Testis (tissue), 2 donors: ENCODE measurements at regions not wholly inside any gene's neighbourhood (a gene's known extent, or its start where the extent isn't known, plus 50 kb on each side); places are given as distances from the start of the nearest gene placed in this dataset.

ENCODE experiments used
- DNase-seq: peaks from one replicate; pipeline ENCODE4 v3.0.0-alpha.2; 2019
- H3K27ac ChIP-seq, 2 donors: fragments of 200-600 bp; sonication (generic); one replicate each; pipeline ENCODE4 v1.5.1; 2019
- H3K27me3 ChIP-seq: fragments of 200-600 bp; sonication (generic); one replicate; pipeline ENCODE4 v1.5.1; 2019
- H3K36me3 ChIP-seq: fragments of 200-600 bp; sonication (generic); one replicate; pipeline ENCODE4 v1.5.1; 2017; ENCODE audit warnings: low read depth; ENCODE audit errors: missing control alignments
- H3K4me1 ChIP-seq: fragments of 200-600 bp; sonication (generic); one replicate; pipeline ENCODE4 v1.5.1; 2019
- H3K4me3 ChIP-seq, 2 donors: fragments of 200-600 bp; sonication (generic); one replicate each; pipeline ENCODE4 v1.5.1; 2017 to 2019
- H3K9me3 ChIP-seq: fragments of 200-600 bp; sonication (generic); one replicate; pipeline ENCODE4 v1.5.1; 2017
- POLR2A ChIP-seq: fragments of 450-650 bp; IDR thresholded peaks from one replicate; pipeline ENCODE4 v1.6.1; 2017; ENCODE audit warnings: antibody characterized with exemption, mild to moderate bottlenecking, moderate library complexity
- WGBS, 2 donors: methylation state at CpG; one replicate each; pipeline ENCODE4 v1.1.5; 2018; 5-methylcytosine and 5-hydroxymethylcytosine counted together
- intact Hi-C: fragments of 100-400 bp; cut with DNase I; formaldehyde crosslinking; loops from one replicate; pipeline ENCODE4 v1.15.1; 2023; ENCODE audit warnings: low total_unique reads
- TF ChIP-seq, protein P1 (sequence below), 3 experiments: fragments of 450-650 bp in 2 of 3; fragments of 200-600 bp in 1 of 3; sonication (generic) in 1 of 3; IDR thresholded peaks; one replicate each; pipeline ENCODE4 v1.5.1; 2016 to 2019; ENCODE audit warnings: antibody characterized with exemption in 3 of 3, mild to moderate bottlenecking in 2 of 3, moderate library complexity in 1 of 3

DNA sequence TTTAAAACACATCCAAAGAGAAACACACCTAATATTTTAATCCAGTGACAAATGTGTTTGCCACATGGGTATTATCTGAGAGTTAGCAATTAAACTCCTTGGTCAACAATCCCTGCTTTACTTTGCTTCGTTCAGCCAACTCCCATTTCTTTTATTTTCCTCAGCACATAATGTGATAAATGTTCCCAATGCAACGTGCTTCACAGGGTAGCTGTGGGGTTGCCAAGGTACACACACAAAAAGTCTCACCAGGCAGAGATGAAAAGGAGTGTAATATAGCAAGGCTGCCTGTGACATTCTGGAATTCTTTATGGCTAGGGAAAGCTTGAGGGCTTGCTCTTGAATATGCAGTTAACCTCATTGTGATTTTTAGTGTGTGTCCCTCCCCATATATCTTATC lies 208.0 kb upstream of the DIO2 start:
- intact Hi-C loops: no loop called here
- WGBS, 2 donors: 25 to 42% methylated on average over 2 of the region's 2 CpGs
- DNase-seq: peak; percentile 20
- Histone ChIP-seq H3K27me3 (no peaks in the 10 kb centered on the region), H3K4me3 (no peak overlapping the region), H3K9me3 (no peaks in the 10 kb centered on the region), H3K4me1 (no peaks in the 10 kb centered on the region), H3K27ac (no peak overlapping the region), H3K36me3 (no peaks in the 10 kb centered on the region)
- TF ChIP-seq, protein P1, sequence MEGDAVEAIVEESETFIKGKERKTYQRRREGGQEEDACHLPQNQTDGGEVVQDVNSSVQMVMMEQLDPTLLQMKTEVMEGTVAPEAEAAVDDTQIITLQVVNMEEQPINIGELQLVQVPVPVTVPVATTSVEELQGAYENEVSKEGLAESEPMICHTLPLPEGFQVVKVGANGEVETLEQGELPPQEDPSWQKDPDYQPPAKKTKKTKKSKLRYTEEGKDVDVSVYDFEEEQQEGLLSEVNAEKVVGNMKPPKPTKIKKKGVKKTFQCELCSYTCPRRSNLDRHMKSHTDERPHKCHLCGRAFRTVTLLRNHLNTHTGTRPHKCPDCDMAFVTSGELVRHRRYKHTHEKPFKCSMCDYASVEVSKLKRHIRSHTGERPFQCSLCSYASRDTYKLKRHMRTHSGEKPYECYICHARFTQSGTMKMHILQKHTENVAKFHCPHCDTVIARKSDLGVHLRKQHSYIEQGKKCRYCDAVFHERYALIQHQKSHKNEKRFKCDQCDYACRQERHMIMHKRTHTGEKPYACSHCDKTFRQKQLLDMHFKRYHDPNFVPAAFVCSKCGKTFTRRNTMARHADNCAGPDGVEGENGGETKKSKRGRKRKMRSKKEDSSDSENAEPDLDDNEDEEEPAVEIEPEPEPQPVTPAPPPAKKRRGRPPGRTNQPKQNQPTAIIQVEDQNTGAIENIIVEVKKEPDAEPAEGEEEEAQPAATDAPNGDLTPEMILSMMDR (IDR thresholded peaks at IDR 0.05): no peak
- no peak for TF ChIP-seq POLR2A

DNA sequence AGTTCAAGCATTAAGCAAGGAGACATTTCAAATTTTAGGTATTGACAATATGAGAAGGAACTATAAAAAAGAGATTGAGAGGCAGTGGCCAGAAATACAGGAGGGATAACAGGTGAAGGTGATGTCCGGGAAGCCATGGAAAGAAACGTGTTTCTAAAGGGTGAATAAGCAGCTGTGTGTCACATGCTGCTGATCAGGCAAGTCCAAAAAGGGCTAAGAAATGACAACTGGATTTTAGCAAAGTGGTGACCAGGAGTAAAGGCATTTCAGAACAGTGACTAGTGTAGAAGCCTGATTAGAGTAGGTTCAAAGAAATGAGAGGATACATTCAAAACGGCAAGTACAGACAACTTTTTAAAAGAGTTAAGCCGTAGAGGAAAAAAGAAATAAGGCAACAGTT lies 204.3 kb upstream of the DIO2 start:
- TF ChIP-seq, protein P1 (IDR thresholded peaks at IDR 0.05): no peak
- TF ChIP-seq POLR2A: no peak
- intact Hi-C loops: no loop called here
- DNase-seq: no peak
- no peaks in the 10 kb centered on the region for H3K4me1 ChIP-seq
- WGBS, 2 donors: 83 to 89% methylated on average over 4 of the region's 4 CpGs
- no peaks in the 10 kb centered on the region for H3K9me3 ChIP-seq
- H3K36me3 ChIP-seq: no peaks in the 10 kb centered on the region
- H3K27ac ChIP-seq: no peak overlapping the region
- H3K27me3 ChIP-seq: no peaks in the 10 kb centered on the region
- no peak overlapping the region for H3K4me3 ChIP-seq

DNA sequence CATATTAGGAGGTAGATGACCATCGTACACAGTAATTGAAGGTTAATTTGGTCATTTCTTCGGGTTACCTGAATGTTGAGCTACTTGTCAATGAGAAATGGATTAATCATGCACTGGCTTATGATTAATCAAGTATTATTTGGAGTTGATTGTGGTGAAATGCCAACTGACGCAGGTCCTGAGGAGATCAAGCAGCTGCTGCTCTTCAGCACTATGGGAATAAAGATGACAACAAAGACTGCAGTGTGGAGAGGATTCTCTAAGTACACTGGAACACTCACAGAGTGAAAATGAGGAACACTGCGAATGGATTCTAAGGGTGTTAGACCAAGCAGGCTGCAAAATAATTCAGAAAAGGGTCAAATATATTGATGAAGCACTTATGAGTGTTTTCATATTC lies 202.8 kb upstream of the DIO2 start:
- H3K4me3 ChIP-seq: no peak overlapping the region
- intact Hi-C loops: no loop called here
- TF ChIP-seq, protein P1 (IDR thresholded peaks at IDR 0.05): no peak
- no peak for TF ChIP-seq POLR2A
- WGBS, 2 donors: 89 to 91% methylated on average over 4 of the region's 4 CpGs
- no peaks in the 10 kb centered on the region for H3K4me1 ChIP-seq
- no peaks in the 10 kb centered on the region for H3K9me3 ChIP-seq
- no peak for DNase-seq
- no peaks in the 10 kb centered on the region for H3K27me3 ChIP-seq
- no peaks in the 10 kb centered on the region for H3K36me3 ChIP-seq
- no peak overlapping the region for H3K27ac ChIP-seq

DNA sequence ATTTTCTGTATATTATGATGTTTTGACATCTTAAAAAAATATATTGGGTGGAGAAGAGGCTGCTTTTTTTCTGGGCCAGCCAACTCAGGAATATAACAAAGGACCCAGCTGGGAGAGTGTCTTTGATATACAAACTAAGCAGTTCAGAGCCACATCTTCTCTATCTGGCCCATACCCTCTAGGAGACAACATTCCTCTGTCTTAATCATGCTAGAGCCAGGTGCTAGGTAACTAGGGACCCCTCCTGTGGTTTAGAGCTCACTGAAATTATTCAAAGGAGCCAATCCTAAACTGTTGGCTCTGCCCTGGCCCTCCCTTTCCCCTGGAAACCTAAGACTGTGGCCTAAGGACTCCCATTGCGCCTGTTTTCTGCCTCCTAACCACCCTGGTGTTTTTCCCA lies 193.1 kb upstream of the DIO2 start:
- no peak overlapping the region for H3K27ac ChIP-seq
- no peak for DNase-seq
- H3K9me3 ChIP-seq: no peaks in the 10 kb centered on the region
- no peak for TF ChIP-seq POLR2A
- TF ChIP-seq, protein P1 (IDR thresholded peaks at IDR 0.05): no peak
- no peaks in the 10 kb centered on the region for H3K36me3 ChIP-seq
- 96 to 100% methylated on average over 1 of the region's 1 CpG for WGBS, 2 donors
- intact Hi-C loops: no loop called here
- no peaks in the 10 kb centered on the region for H3K4me1 ChIP-seq
- H3K27me3 ChIP-seq: no peaks in the 10 kb centered on the region
- no peak overlapping the region for H3K4me3 ChIP-seq

DNA sequence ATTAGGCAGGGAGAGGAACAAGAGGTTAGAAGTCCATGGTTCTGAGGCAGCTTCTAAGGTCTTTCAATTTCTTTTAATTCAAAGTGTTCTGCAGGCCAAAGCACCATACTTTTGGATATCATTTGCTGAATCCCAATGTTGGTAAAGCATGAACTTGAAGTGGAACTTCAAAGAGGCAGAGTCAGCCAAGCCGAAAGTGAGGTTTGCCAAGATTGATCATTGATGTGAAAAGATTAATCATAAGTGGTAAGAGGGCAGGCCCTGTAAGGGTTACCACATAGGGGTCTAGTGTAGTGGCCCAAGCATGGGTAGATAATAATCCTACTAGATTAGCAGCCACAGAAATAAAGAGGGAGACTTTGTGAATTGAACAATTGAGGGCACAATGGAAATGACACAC lies 191.7 kb upstream of the DIO2 start:
- Histone ChIP-seq H3K27me3 (no peaks in the 10 kb centered on the region), H3K4me3 (no peak overlapping the region), H3K27ac (no peak overlapping the region), H3K4me1 (no peaks in the 10 kb centered on the region), H3K36me3 (no peaks in the 10 kb centered on the region), H3K9me3 (no peaks in the 10 kb centered on the region)
- TF ChIP-seq, protein P1 (IDR thresholded peaks at IDR 0.05): no peak
- TF ChIP-seq POLR2A: no peak
- DNase-seq: no peak
- intact Hi-C loops: no loop called here
- WGBS, 2 donors: 95 to 96% methylated on average over 1 of the region's 1 CpG
